Liver (tissue), 8 donors: ENCODE measurements at regions not wholly inside any gene's neighbourhood (a gene's known extent, or its start where the extent isn't known, plus 50 kb on each side); places are given as distances from the start of the nearest gene placed in this dataset.

Experiments used
- DNase-seq: peaks from one replicate; pipeline ENCODE4 v3.0.0-alpha.2; 2017; ENCODE audit warnings: low spot score
- H3K27ac ChIP-seq, 2 donors: one replicate each; pipeline ENCODE4 v1.7.0; 2013; ENCODE audit warnings: inconsistent platforms in 2 of 2, low read length in 2 of 2, control low read depth in 1 of 2, low read depth in 1 of 2, mild to moderate bottlenecking in 1 of 2
- H3K27me3 ChIP-seq, 4 donors: one replicate each; pipeline versions ENCODE4 v1.6.1 to v1.7.0; 2013; ENCODE audit warnings: low read length in 3 of 4, inconsistent platforms in 1 of 4, mild to moderate bottlenecking in 1 of 4, moderate library complexity in 1 of 4; ENCODE audit not compliant: control insufficient read depth in 4 of 4, insufficient read depth in 4 of 4
- H3K36me3 ChIP-seq, 4 donors: one replicate each; pipeline versions ENCODE4 v1.6.1 to v1.7.0; 2013; ENCODE audit warnings: low read length in 3 of 4, mild to moderate bottlenecking in 3 of 4, low read depth in 1 of 4, moderate library complexity in 1 of 4; ENCODE audit not compliant: control insufficient read depth in 4 of 4, insufficient read depth in 3 of 4
- H3K4me1 ChIP-seq, 4 donors: one replicate each; pipeline versions ENCODE4 v1.6.1 to v1.7.0; 2013; ENCODE audit warnings: low read length in 3 of 4, mild to moderate bottlenecking in 3 of 4, moderate library complexity in 1 of 4; ENCODE audit not compliant: control insufficient read depth in 4 of 4, insufficient read depth in 4 of 4
- H3K4me3 ChIP-seq, 3 donors: one replicate each; pipeline versions ENCODE4 v1.6.1 to v1.7.0; 2013; ENCODE audit warnings: low read length in 3 of 3, control low read depth in 1 of 3, low read depth in 1 of 3, mild to moderate bottlenecking in 1 of 3
- H3K9ac ChIP-seq, 2 donors: one replicate each; pipeline ENCODE4 v1.7.0; 2013; ENCODE audit warnings: low read length in 2 of 2, mild to moderate bottlenecking in 2 of 2, moderate library complexity in 2 of 2, control low read depth in 1 of 2, low read depth in 1 of 2
- H3K9me3 ChIP-seq, 4 donors: one replicate each; pipeline versions ENCODE4 v1.6.1 to v1.7.0; 2013; ENCODE audit warnings: low read length in 3 of 4; ENCODE audit not compliant: control insufficient read depth in 4 of 4
- ATF3 ChIP-seq: IDR thresholded peaks from 2 replicates; pipeline ENCODE4 v1.6.1; 2016; ENCODE audit warnings: antibody characterized with exemption
- EGR1 ChIP-seq, 2 donors: IDR thresholded peaks; 2 replicates each; pipeline ENCODE4 v1.6.1; 2016 to 2018; ENCODE audit warnings: antibody characterized with exemption in 2 of 2, low read depth in 2 of 2
- FOXA1 ChIP-seq: IDR thresholded peaks from 2 replicates; pipeline ENCODE4 v1.6.1; 2016; ENCODE audit warnings: antibody characterized with exemption
- FOXA2 ChIP-seq: IDR thresholded peaks from 2 replicates; pipeline ENCODE4 v1.6.1; 2016; ENCODE audit warnings: antibody characterized with exemption
- GABPA ChIP-seq, 2 donors: IDR thresholded peaks in 1 of 2; conservative IDR thresholded peaks in 1 of 2; 2 replicates each; pipeline ENCODE4 v1.6.1; 2016; ENCODE audit warnings: antibody characterized with exemption in 2 of 2, mild to moderate bottlenecking in 1 of 2, moderate library complexity in 1 of 2
- HNF4A ChIP-seq, 2 donors: conservative IDR thresholded peaks; 2 replicates each; pipeline ENCODE4 v1.6.1; 2016; ENCODE audit warnings: antibody characterized with exemption in 2 of 2, mild to moderate bottlenecking in 2 of 2
- HNF4G ChIP-seq: IDR thresholded peaks from 2 replicates; pipeline ENCODE4 v1.6.1; 2016; ENCODE audit warnings: antibody characterized with exemption
- JUND ChIP-seq, 2 donors: IDR thresholded peaks; 2 replicates each; pipeline ENCODE4 v1.6.1; 2016; ENCODE audit warnings: antibody characterized with exemption in 2 of 2
- NR2F2 ChIP-seq: IDR thresholded peaks from 2 replicates; pipeline ENCODE4 v1.6.1; 2016; ENCODE audit warnings: antibody characterized with exemption
- RAD21 ChIP-seq, 2 donors: IDR thresholded peaks; 2 replicates each; pipeline ENCODE4 v1.6.1; 2016; ENCODE audit warnings: antibody characterized with exemption in 2 of 2, mild to moderate bottlenecking in 2 of 2
- RXRA ChIP-seq, 2 donors: IDR thresholded peaks; 2 replicates each; pipeline ENCODE4 v1.6.1; 2017 to 2018; ENCODE audit warnings: antibody characterized with exemption in 2 of 2, mild to moderate bottlenecking in 1 of 2
- SP1 ChIP-seq: IDR thresholded peaks from 2 replicates; pipeline ENCODE4 v1.6.1; 2018; ENCODE audit warnings: antibody characterized with exemption, mild to moderate bottlenecking
- TAF1 ChIP-seq: conservative IDR thresholded peaks from 2 replicates; pipeline ENCODE4 v1.6.1; 2016; ENCODE audit warnings: antibody characterized with exemption, mild to moderate bottlenecking
- YY1 ChIP-seq: IDR thresholded peaks from 2 replicates; pipeline ENCODE4 v1.6.1; 2016; ENCODE audit warnings: antibody characterized with exemption, mild to moderate bottlenecking
- WGBS: extraction: QIAGEN DNeasy Blood & Tissue Kit; methylation state at CpG from one replicate; pipeline ENCODE4 v1.1.7; 2013; 5-methylcytosine and 5-hydroxymethylcytosine counted together
- TF ChIP-seq, protein P1 (sequence below): IDR thresholded peaks from 2 replicates; pipeline ENCODE4 v1.6.1; 2016; ENCODE audit warnings: antibody characterized with exemption
- TF ChIP-seq, protein P2 (sequence below): IDR thresholded peaks from 2 replicates; pipeline ENCODE4 v1.6.1; 2016; ENCODE audit warnings: antibody characterized with exemption, mild to moderate bottlenecking
- TF ChIP-seq, protein P3 (sequence below): fragments of 150-350 bp; IDR thresholded peaks from 2 replicates; pipeline ENCODE4 v1.5.1; 2017; ENCODE audit warnings: improper control_type of control experiment, low read depth, low read length; ENCODE audit not compliant: missing input control
- TF ChIP-seq, protein P4 (sequence below): IDR thresholded peaks from 2 replicates; pipeline ENCODE4 v1.6.1; 2016; ENCODE audit warnings: antibody characterized with exemption
- donor health status: healthy.
- donor health status: healthy.
- donor health status: healthy.
- donor health status: healthy.
- donor health status: healthy.

GRCh38 chr18:27713738-27714095 is 463.2 kb downstream of the CDH2 start:
- DNase-seq: no peak

More at GRCh38 chr18:27713738-27714095, 463.2 kb downstream of the CDH2 start:
- TF ChIP-seq FOXA2 (no peak), HNF4A (conservative IDR thresholded peaks at IDR 0.05) (no peak), RAD21 (IDR thresholded peaks at IDR 0.05) (no peak), TAF1 (no peak), EGR1 (IDR thresholded peaks at IDR 0.05; ENCODE audit: low read depth in 2 of 2) (no peak), NR2F2 (no peak), HNF4G (no peak), SP1 (no peak), ATF3 (no peak), YY1 (no peak), GABPA (IDR thresholded peaks at IDR 0.05 in 1 of 2, conservative IDR thresholded peaks at IDR 0.05 in 1 of 2) (no peak), RXRA (IDR thresholded peaks at IDR 0.05) (no peak), FOXA1 (no peak), JUND (IDR thresholded peaks at IDR 0.05) (no peak)
- TF ChIP-seq, protein P1, sequence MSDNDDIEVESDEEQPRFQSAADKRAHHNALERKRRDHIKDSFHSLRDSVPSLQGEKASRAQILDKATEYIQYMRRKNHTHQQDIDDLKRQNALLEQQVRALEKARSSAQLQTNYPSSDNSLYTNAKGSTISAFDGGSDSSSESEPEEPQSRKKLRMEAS: no peak
- TF ChIP-seq, protein P2, sequence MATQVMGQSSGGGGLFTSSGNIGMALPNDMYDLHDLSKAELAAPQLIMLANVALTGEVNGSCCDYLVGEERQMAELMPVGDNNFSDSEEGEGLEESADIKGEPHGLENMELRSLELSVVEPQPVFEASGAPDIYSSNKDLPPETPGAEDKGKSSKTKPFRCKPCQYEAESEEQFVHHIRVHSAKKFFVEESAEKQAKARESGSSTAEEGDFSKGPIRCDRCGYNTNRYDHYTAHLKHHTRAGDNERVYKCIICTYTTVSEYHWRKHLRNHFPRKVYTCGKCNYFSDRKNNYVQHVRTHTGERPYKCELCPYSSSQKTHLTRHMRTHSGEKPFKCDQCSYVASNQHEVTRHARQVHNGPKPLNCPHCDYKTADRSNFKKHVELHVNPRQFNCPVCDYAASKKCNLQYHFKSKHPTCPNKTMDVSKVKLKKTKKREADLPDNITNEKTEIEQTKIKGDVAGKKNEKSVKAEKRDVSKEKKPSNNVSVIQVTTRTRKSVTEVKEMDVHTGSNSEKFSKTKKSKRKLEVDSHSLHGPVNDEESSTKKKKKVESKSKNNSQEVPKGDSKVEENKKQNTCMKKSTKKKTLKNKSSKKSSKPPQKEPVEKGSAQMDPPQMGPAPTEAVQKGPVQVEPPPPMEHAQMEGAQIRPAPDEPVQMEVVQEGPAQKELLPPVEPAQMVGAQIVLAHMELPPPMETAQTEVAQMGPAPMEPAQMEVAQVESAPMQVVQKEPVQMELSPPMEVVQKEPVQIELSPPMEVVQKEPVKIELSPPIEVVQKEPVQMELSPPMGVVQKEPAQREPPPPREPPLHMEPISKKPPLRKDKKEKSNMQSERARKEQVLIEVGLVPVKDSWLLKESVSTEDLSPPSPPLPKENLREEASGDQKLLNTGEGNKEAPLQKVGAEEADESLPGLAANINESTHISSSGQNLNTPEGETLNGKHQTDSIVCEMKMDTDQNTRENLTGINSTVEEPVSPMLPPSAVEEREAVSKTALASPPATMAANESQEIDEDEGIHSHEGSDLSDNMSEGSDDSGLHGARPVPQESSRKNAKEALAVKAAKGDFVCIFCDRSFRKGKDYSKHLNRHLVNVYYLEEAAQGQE: no peak
- TF ChIP-seq, protein P3, sequence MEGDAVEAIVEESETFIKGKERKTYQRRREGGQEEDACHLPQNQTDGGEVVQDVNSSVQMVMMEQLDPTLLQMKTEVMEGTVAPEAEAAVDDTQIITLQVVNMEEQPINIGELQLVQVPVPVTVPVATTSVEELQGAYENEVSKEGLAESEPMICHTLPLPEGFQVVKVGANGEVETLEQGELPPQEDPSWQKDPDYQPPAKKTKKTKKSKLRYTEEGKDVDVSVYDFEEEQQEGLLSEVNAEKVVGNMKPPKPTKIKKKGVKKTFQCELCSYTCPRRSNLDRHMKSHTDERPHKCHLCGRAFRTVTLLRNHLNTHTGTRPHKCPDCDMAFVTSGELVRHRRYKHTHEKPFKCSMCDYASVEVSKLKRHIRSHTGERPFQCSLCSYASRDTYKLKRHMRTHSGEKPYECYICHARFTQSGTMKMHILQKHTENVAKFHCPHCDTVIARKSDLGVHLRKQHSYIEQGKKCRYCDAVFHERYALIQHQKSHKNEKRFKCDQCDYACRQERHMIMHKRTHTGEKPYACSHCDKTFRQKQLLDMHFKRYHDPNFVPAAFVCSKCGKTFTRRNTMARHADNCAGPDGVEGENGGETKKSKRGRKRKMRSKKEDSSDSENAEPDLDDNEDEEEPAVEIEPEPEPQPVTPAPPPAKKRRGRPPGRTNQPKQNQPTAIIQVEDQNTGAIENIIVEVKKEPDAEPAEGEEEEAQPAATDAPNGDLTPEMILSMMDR: no peak
- TF ChIP-seq, protein P4, sequence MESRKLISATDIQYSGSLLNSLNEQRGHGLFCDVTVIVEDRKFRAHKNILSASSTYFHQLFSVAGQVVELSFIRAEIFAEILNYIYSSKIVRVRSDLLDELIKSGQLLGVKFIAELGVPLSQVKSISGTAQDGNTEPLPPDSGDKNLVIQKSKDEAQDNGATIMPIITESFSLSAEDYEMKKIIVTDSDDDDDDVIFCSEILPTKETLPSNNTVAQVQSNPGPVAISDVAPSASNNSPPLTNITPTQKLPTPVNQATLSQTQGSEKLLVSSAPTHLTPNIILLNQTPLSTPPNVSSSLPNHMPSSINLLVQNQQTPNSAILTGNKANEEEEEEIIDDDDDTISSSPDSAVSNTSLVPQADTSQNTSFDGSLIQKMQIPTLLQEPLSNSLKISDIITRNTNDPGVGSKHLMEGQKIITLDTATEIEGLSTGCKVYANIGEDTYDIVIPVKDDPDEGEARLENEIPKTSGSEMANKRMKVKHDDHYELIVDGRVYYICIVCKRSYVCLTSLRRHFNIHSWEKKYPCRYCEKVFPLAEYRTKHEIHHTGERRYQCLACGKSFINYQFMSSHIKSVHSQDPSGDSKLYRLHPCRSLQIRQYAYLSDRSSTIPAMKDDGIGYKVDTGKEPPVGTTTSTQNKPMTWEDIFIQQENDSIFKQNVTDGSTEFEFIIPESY: no peak
- no peaks in the 10 kb centered on the region for H3K36me3 ChIP-seq
- peaks cover 7 to 12% (median 8%) of the 10 kb centered on the region in 4 donors for H3K4me1 ChIP-seq
- no peaks in the 10 kb centered on the region for H3K27me3 ChIP-seq
- WGBS: 77% methylated on average over 3 of the region's 3 CpGs
- H3K4me3 ChIP-seq: no peak overlapping the region
- no peak overlapping the region for H3K9ac ChIP-seq
- no peaks in the 10 kb centered on the region for H3K9me3 ChIP-seq
- H3K27ac ChIP-seq: no peak overlapping the region
